Esophagus squamous epithelium (tissue), 5 donors: ENCODE measurements at regions not wholly inside any gene's neighbourhood (a gene's known extent, or its start where the extent isn't known, plus 50 kb on each side); places are given as distances from the start of the nearest gene placed in this dataset.

Experiments
- DNase-seq: peaks from one replicate; lab custom pipeline; 2025; lab: John Stamatoyannopoulos, UW
- H3K27ac ChIP-seq, 4 donors: fragments of 200-600 bp; sonication (generic); one replicate each; pipeline ENCODE4 v1.5.1; 2016 to 2019; ENCODE audit warnings: mild to moderate bottlenecking in 1 of 4
- H3K27me3 ChIP-seq, 4 donors: fragments of 200-600 bp; sonication (generic); 1 replicate in 3 of 4; 2 replicates in 1 of 4; pipeline versions ENCODE4 v1.5.1 to v1.6.0; 2017 to 2021; ENCODE audit warnings: antibody characterized with exemption in 1 of 4
- H3K36me3 ChIP-seq, 3 donors: fragments of 200-600 bp; sonication (generic); one replicate each; pipeline ENCODE4 v1.5.1; 2016 to 2019
- H3K4me1 ChIP-seq, 3 donors: fragments of 200-600 bp; sonication (generic); one replicate each; pipeline ENCODE4 v1.5.1; 2017 to 2019
- H3K4me3 ChIP-seq, 4 donors: fragments of 200-600 bp; sonication (generic); 1 replicate in 3 of 4; 2 replicates in 1 of 4; pipeline ENCODE4 v1.5.1; 2016 to 2019; ENCODE audit warnings: mild to moderate bottlenecking in 2 of 4, moderate library complexity in 1 of 4
- H3K9me3 ChIP-seq, 3 donors: fragments of 200-600 bp; sonication (generic); one replicate each; pipeline ENCODE4 v1.5.1; 2016 to 2019
- POLR2A ChIP-seq, 4 donors: fragments of 450-650 bp; IDR thresholded peaks; one replicate each; pipeline ENCODE4 v1.6.1; 2017; ENCODE audit warnings: antibody characterized with exemption in 4 of 4, mild to moderate bottlenecking in 4 of 4, moderate library complexity in 3 of 4
- WGBS, 2 donors: methylation state at CpG; one replicate each; pipeline ENCODE4 v1.1.5; 2018; 5-methylcytosine and 5-hydroxymethylcytosine counted together
- intact Hi-C: fragments of 100-400 bp; cut with DNase I; formaldehyde crosslinking; loops from one replicate; pipeline ENCODE4 v1.15.0; 2022
- TF ChIP-seq, protein P1 (sequence below), 6 experiments: fragments of 450-650 bp in 4 of 6; fragments of 200-600 bp in 2 of 6; sonication (generic) in 2 of 6; IDR thresholded peaks; one replicate each; pipeline ENCODE4 v1.5.1; 2016 to 2019; ENCODE audit warnings: antibody characterized with exemption in 6 of 6, mild to moderate bottlenecking in 4 of 6, moderate library complexity in 4 of 6
- donor health status: DM: yes; HTN: yes; CAD: no.

DNA sequence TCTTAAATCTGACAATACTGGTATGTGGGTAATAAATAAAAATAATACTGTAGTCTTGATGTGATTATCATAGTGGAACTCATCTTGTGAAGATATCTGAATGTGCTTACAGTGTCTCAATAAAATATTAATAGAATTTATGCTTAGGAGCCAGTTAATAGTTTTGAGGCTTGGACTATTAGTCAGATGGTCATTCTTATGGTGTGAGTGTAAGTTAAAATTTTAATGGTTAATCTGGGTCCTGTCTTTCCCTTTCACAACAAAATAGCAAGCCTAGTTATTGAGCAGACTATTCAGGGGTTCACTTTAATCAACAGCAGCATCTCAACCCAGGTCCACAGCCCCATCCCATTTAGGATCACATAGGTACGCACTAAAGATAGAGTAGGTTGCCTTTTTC, 138.9 kb downstream of the HAUS1 start:
- WGBS, 2 donors, result 6 to 45% methylated on average over 1 of the region's 1 CpG
- no peaks in the 10 kb centered on the region for H3K27me3 ChIP-seq
- peaks cover 0 to 12% (median 2%) of the 10 kb centered on the region in 3 donors for H3K36me3 ChIP-seq
- H3K4me1 ChIP-seq, result peaks cover 0 to 3% (median 0%) of the 10 kb centered on the region in 3 donors
- no peak overlapping the region for H3K27ac ChIP-seq
- TF ChIP-seq, protein P1, sequence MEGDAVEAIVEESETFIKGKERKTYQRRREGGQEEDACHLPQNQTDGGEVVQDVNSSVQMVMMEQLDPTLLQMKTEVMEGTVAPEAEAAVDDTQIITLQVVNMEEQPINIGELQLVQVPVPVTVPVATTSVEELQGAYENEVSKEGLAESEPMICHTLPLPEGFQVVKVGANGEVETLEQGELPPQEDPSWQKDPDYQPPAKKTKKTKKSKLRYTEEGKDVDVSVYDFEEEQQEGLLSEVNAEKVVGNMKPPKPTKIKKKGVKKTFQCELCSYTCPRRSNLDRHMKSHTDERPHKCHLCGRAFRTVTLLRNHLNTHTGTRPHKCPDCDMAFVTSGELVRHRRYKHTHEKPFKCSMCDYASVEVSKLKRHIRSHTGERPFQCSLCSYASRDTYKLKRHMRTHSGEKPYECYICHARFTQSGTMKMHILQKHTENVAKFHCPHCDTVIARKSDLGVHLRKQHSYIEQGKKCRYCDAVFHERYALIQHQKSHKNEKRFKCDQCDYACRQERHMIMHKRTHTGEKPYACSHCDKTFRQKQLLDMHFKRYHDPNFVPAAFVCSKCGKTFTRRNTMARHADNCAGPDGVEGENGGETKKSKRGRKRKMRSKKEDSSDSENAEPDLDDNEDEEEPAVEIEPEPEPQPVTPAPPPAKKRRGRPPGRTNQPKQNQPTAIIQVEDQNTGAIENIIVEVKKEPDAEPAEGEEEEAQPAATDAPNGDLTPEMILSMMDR (IDR thresholded peaks at IDR 0.05), result no peak
- TF ChIP-seq POLR2A (IDR thresholded peaks at IDR 0.05), result no peak
- H3K4me3 ChIP-seq, result no peak overlapping the region
- H3K9me3 ChIP-seq, result no peaks in the 10 kb centered on the region
- no peak for DNase-seq
- intact Hi-C loops, result no loop called here

DNA sequence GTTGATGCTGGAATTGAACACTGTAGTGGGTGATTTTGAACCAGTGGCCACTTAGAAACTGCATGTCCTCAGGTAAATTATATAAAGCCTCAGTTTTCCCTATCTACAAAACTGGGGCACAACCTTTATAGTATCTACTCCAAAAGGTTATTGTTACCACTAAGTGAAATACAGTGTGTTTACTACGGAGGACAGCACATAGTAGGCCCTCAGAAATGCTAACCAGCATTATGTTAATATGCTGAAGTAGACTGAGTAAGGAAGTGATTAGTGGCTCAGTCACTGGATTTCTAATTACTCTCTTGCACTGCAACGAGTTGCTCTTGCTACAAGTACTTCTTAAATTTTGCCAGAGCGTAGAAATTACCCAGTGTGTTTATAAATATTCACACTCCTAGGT, 139.5 kb downstream of the HAUS1 start:
- 83 to 88% methylated on average over 3 of the region's 3 CpGs for WGBS, 2 donors

DNA sequence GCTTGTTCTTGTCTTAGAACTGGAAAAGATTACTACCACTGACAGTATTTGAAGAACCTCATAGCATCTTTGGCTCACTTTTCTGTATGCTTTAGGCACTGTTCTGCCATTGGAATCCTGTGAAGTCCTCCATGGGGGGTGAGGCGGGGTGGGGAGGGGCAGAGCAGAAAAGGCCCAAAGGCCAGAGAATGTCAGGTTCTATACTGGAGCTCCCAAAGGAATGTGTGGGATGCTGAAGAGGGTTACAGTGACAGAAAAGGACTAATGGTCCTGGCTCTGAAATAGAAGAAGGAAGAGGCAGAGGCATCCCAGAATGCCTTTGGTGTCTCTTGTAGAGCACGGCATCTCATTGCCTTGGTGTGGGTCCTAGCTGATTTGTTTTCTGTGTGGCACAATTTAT, 141.9 kb downstream of the HAUS1 start:
- H3K27ac ChIP-seq, result no peak overlapping the region
- 85 to 86% methylated on average over 1 to 2 of the region's 2 CpGs for WGBS, 2 donors
- H3K4me3 ChIP-seq, result no peak overlapping the region
- intact Hi-C loops, result no loop called here
- peaks cover 12 to 28% (median 12%) of the 10 kb centered on the region in 3 donors for H3K4me1 ChIP-seq
- H3K9me3 ChIP-seq, result no peaks in the 10 kb centered on the region
- peaks cover 0 to 7% (median 3%) of the 10 kb centered on the region in 3 donors for H3K36me3 ChIP-seq
- no peak for TF ChIP-seq POLR2A (IDR thresholded peaks at IDR 0.05)
- TF ChIP-seq, protein P1 (IDR thresholded peaks at IDR 0.05), result no peak
- no peak for DNase-seq
- H3K27me3 ChIP-seq, result no peaks in the 10 kb centered on the region

More for the DNA sequence above, 139.5 kb downstream of the HAUS1 start:
- Histone ChIP-seq H3K27ac (no peak overlapping the region), H3K4me3 (no peak overlapping the region), H3K36me3 (peaks cover 0 to 13% (median 3%) of the 10 kb centered on the region in 3 donors), H3K9me3 (no peaks in the 10 kb centered on the region), H3K4me1 (peaks cover 0 to 4% (median 0%) of the 10 kb centered on the region in 3 donors), H3K27me3 (no peaks in the 10 kb centered on the region)
- intact Hi-C loops, result no loop called here
- TF ChIP-seq, protein P1 (IDR thresholded peaks at IDR 0.05), result no peak
- no peak for TF ChIP-seq POLR2A (IDR thresholded peaks at IDR 0.05)
- no peak for DNase-seq

DNA sequence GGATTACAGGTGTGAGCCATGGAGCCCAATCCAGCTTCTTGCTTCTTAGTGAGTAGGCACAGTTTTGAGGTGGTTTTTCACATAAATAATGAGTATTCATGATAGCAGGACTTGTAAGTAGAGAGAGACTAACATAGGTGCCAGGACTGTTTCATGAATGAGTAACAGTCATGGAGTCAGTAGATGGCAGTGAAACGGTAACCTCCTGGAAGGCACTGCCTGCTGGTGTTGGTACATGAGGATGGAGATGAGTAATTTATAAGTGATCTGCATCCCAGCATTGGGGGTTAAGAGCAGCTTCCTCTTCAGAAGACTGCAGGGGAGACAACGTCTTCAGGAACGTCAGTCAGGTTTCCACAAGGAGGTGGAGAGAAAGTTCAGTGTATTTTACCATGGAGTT, 143.8 kb downstream of the HAUS1 start:
- TF ChIP-seq POLR2A (IDR thresholded peaks at IDR 0.05), result no peak
- TF ChIP-seq, protein P1 (IDR thresholded peaks at IDR 0.05), result no peak
- Histone ChIP-seq H3K27me3 (no peaks in the 10 kb centered on the region), H3K4me1 (peaks cover 12 to 32% (median 12%) of the 10 kb centered on the region in 3 donors), H3K9me3 (no peaks in the 10 kb centered on the region), H3K27ac (peak overlapping the region in 1 of 4 donors; percentile 12), H3K36me3 (peaks cover 0 to 7% (median 3%) of the 10 kb centered on the region in 3 donors), H3K4me3 (no peak overlapping the region)
- intact Hi-C loops, result no loop called here
- 76 to 90% methylated on average over 3 of the region's 3 CpGs for WGBS, 2 donors
- no peak for DNase-seq

DNA sequence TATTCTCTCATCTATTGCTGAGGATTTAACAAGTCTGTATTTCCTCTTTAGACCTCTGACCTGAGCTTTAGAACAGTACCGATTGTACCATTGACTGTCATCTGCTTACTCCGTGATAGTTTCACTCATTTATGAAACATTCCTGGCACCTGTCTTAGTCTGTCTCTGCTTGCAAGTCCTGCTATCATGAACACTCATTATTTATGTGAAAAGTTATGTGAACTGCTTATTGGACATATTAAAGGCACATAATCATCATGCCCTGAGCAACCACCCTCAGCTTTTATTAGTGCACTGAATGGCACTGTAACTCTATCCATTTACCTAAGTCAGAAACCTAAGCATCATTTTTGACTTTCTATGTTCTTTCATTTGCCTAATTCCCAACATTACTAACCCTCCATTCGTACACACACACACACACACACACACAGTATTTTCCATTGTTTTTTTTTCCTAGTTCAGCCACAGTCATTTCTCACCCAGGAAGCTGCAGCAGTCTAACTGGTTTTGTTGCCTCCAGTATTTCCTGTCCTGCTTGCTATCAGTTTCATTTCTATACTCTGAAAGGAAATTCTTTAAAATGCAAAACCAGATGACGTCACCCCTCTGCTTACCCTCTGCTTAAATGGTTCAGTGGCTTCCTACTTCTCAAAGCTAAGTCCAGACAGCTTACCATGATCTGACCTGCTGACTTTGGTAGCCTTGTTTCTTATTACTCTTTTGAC, 146.1 kb downstream of the HAUS1 start:
- H3K4me1 ChIP-seq, result peaks cover 12 to 40% (median 12%) of the 10 kb centered on the region in 3 donors
- H3K27me3 ChIP-seq, result no peaks in the 10 kb centered on the region
- H3K27ac ChIP-seq, result peak overlapping the region; percentile 75 to 84 (median 81)
- no peaks in the 10 kb centered on the region for H3K9me3 ChIP-seq
- TF ChIP-seq POLR2A (IDR thresholded peaks at IDR 0.05), result peak in 1 of 4 donors; percentile 22
- TF ChIP-seq, protein P1 (IDR thresholded peaks at IDR 0.05), result no peak
- H3K36me3 ChIP-seq, result peaks cover 0 to 24% (median 3%) of the 10 kb centered on the region in 3 donors
- peak overlapping the region in 1 of 4 donors; percentile 33 for H3K4me3 ChIP-seq
- WGBS, 2 donors, result 18 to 23% methylated on average over 3 to 4 of the region's 4 CpGs
- DNase-seq, result no peak
- intact Hi-C loops, result no loop called here
